Right lobe of liver (tissue), 4 donors: ENCODE measurements at regions not wholly inside any gene's neighbourhood (a gene's known extent, or its start where the extent isn't known, plus 50 kb on each side); places are given as distances from the start of the nearest gene placed in this dataset.

Experiments
- CTCF ChIP-seq, 4 donors: fragments of 200-600 bp in 3 of 4; fragments of 450-650 bp in 1 of 4; IDR thresholded peaks; one replicate each; pipeline versions ENCODE4 v1.5.1 to v1.8.0; 2016 to 2022; ENCODE audit warnings: antibody characterized with exemption in 4 of 4, mild to moderate bottlenecking in 2 of 4
- POLR2A ChIP-seq: fragments of 450-650 bp; IDR thresholded peaks from one replicate; pipeline ENCODE4 v1.6.1; 2017; ENCODE audit warnings: antibody characterized with exemption, mild to moderate bottlenecking
- donor health status: DM: no; HTN: no; CAD: no.
- donor health status: DM: no; HTN: no; CAD: no.
- donor health status: DM: no; HTN: yes; CAD: no.

GRCh38 chr6:65760285-65760684 is 53.3 kb upstream of the EYS start:
- TF ChIP-seq POLR2A (no peak), CTCF (IDR thresholded peaks at IDR 0.05) (no peak)
